NT2/D1 (cell line): ENCODE measurements at regions not wholly inside any gene's neighbourhood (a gene's known extent, or its start where the extent isn't known, plus 50 kb on each side); places are given as distances from the start of the nearest gene placed in this dataset.

Experiments
- SUZ12 ChIP-seq: IDR thresholded peaks from 2 replicates; pipeline ENCODE4 v1.6.1; 2011; ENCODE audit not compliant: insufficient read length, insufficient read depth; ENCODE audit errors: extremely low read depth
- YY1 ChIP-seq: IDR thresholded peaks from 2 replicates; pipeline ENCODE4 v1.6.1; 2011; ENCODE audit not compliant: insufficient read length, insufficient read depth
- ZNF274 ChIP-seq: IDR thresholded peaks from 2 replicates; pipeline ENCODE4 v1.6.1; 2011; ENCODE audit warnings: mild to moderate bottlenecking, low read depth, low read length

- no peak for TF ChIP-seq YY1
- no peak for TF ChIP-seq SUZ12
- TF ChIP-seq ZNF274: no peak
Observed at GRCh38 chr5:123722451-123722850, 210.5 kb downstream of the CSNK1G3 start.
